ENCODE measurements at regions not wholly inside any gene's neighbourhood (a gene's known extent, or its start where the extent isn't known, plus 50 kb on each side); places are given as distances from the start of the nearest gene placed in this dataset.

- H3K36me3 ChIP-seq (ENCODE audit: control insufficient read depth, insufficient read depth, low read length): no peaks in the 10 kb centered on the region
- dilution Hi-C loops (cut with HindIII; ENCODE audit: low sequenced_read_pairs, unreplicated experiment) (no loop called here), intact Hi-C loops (cut with micrococcal nuclease) (no loop called here), in situ Hi-C loops (cut with MboI; ENCODE audit: low sequenced_read_pairs) (no loop called here)
- no peaks in the 10 kb centered on the region for H3K9me1 ChIP-seq (ENCODE audit: insufficient read depth, low read length)
- H3K9me3 ChIP-seq (ENCODE audit: control insufficient read depth, insufficient read depth, low read length): peaks cover 13% of the 10 kb centered on the region
- no peaks in the 10 kb centered on the region for H3K4me1 ChIP-seq (ENCODE audit: control insufficient read depth, insufficient read depth, low read length)
- H3K27ac ChIP-seq (ENCODE audit: insufficient read depth, low read length): no peak overlapping the region
- H2BK120ac ChIP-seq (ENCODE audit: low read depth, low read length): no peak overlapping the region
- H3K18ac ChIP-seq (ENCODE audit: low read depth, low read length): no peak overlapping the region
- H3K4me2 ChIP-seq (ENCODE audit: low read depth, low read length): no peak overlapping the region
- no peak overlapping the region for H3K4ac ChIP-seq (ENCODE audit: low read depth, low read length)
- no peak for TF ChIP-seq FOS (IDR thresholded peaks at IDR 0.05; ENCODE audit: low read depth, low read length)
- no peak for TF ChIP-seq SMC3 (IDR thresholded peaks at IDR 0.05; ENCODE audit: low read depth, low read length)
- TF ChIP-seq, protein P1, sequence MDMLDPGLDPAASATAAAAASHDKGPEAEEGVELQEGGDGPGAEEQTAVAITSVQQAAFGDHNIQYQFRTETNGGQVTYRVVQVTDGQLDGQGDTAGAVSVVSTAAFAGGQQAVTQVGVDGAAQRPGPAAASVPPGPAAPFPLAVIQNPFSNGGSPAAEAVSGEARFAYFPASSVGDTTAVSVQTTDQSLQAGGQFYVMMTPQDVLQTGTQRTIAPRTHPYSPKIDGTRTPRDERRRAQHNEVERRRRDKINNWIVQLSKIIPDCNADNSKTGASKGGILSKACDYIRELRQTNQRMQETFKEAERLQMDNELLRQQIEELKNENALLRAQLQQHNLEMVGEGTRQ (IDR thresholded peaks at IDR 0.05; ENCODE audit: low read depth, low read length): no peak
- TF ChIP-seq CHD1 (IDR thresholded peaks at IDR 0.05; ENCODE audit: low read depth, low read length): no peak
- TF ChIP-seq MXI1 (IDR thresholded peaks at IDR 0.05; ENCODE audit: borderline replicate concordance, low read depth, low read length): no peak
- TF ChIP-seq MAFK (IDR thresholded peaks at IDR 0.05; ENCODE audit: low read depth, low read length): no peak
- no peak for ATAC-seq (ENCODE audit: low read depth)
- no peak overlapping the region for H4K8ac ChIP-seq (ENCODE audit: low read depth in 2 of 2, low read length in 2 of 2)
- no peak overlapping the region for H2BK20ac ChIP-seq (ENCODE audit: low read depth, low read length)
- no peaks in the 10 kb centered on the region for H3K79me1 ChIP-seq (ENCODE audit: low read depth in 1 of 2, low read length in 2 of 2)
- no peak for DNase-seq
- no peak overlapping the region for H2AK5ac ChIP-seq (ENCODE audit: low read depth, low read length)
- H4K20me1 ChIP-seq (ENCODE audit: insufficient read depth, low read length): no peaks in the 10 kb centered on the region
- no peak overlapping the region for H4K91ac ChIP-seq (ENCODE audit: insufficient read depth, low read depth, low read length)
- no peak overlapping the region for H2AK9ac ChIP-seq (replicated peaks; ENCODE audit: low read depth, low read length, poor library complexity)
- H2BK5ac ChIP-seq (ENCODE audit: low read depth, low read length, poor library complexity, severe bottlenecking): no peak overlapping the region
- no peak overlapping the region for H3K23ac ChIP-seq (ENCODE audit: low read depth, low read length)
- no peak overlapping the region for H4K5ac ChIP-seq (ENCODE audit: low read depth, low read length)
- H3K4me3 ChIP-seq (ENCODE audit: insufficient read depth, low read depth, low read length): no peak overlapping the region
- no peak overlapping the region for H3K56ac ChIP-seq (ENCODE audit: extremely low read depth, insufficient read depth, low read length)
- ChIA-PET POLR2A (ENCODE audit: unreplicated experiment) (no interaction called here), CTCF (no interaction called here)
- H3K27me3 ChIP-seq (ENCODE audit: control insufficient read depth, insufficient read depth, low read length): no peaks in the 10 kb centered on the region
- no peak overlapping the region for H3K9ac ChIP-seq (ENCODE audit: low read depth, low read length)
- H2BK15ac ChIP-seq (ENCODE audit: low read depth, low read length): no peak overlapping the region
- BruUV-seq (replicated peaks): no TSS peak
- H2AFZ ChIP-seq (replicated peaks; ENCODE audit: low read length, poor library complexity): no peak overlapping the region
- no peak overlapping the region for H3K14ac ChIP-seq (replicated peaks; ENCODE audit: low read depth, low read length)
These were observed 1028.7 kb downstream of the TYW1 start for GRCh38 chr7:68025369-68025768.

Measured in IMR-90 (cell line).